Limb (tissue), 2 donors: ENCODE measurements at regions not wholly inside any gene's neighbourhood (a gene's known extent, or its start where the extent isn't known, plus 50 kb on each side); places are given as distances from the start of the nearest gene placed in this dataset.

ENCODE experiments used
- DNase-seq, 2 donors: peaks; one replicate each; pipeline ENCODE4 v3.0.0-alpha.2; 2016; ENCODE audit errors: extremely low spot score in 2 of 2

DNA sequence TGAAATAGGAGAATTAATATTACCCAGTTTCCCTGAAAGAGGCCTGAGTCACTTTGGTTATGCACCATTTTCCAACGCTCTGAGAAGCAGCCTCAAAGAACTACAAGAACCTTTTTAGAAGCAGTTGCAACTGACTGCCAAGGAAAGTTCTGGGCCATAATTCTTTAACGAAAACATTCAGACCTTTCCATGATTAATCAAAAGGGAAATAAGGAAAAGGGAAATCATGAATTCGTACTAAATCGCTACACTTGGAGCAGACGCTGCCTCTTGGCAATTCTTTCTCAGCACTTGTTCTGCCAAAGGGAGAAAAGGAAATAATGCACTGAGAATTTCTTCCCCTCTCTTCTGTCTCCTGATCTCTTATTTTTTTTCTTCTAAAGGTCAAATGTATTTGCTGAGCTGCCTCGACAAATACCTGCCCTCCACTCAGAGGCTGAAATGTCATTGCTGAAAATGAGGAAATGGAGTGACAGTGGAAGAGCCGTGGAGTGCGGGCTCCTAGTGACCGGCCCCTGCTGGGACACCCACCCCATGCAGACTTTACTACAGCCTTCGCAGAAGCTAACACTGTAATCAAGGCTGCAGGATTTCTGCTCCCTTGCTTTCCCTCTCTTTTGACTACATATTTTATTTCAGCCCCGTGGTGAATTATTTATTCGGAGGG, 67.9 kb upstream of the GALNT2 start:
- peak in 1 of 2 donors; percentile 66 for DNase-seq

DNA sequence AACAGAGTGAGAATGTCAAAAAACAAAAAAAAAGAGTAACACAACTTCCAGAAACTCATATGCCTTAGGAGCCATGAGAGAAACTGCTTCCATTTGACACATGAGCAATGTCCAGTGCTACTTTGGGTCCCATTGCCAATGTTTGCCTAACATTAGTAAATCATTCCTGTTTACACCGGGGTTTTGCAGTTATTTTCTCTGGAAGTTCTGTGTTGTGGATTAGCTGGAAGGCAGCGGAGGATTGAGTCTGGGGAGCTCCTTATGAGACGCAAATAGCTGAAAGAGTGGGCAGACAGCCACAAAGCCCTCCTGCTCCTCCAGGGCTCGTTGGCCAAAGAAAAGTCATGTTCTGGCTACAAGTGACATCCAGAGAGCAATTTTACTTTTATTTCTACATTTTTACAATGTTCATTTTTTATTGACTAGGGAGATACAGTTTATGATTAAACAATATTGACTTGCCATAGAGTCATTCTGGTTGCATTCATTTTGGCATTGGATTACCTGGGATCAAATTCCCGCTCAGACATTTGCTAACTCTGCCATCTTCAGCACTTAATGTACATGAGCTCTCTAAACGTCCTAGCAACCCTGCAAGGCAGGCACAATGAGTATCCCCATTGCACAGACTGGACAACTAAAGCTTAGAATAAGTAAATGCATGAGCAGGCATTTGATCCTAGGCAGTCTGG, 66.4 kb upstream of the GALNT2 start:
- peak in 1 of 2 donors; percentile 27 for DNase-seq

- DNase-seq = no peak
These were observed 64.8 kb upstream of the GALNT2 start for GRCh38 chr1:230002164-230002803.

GRCh38 chr1:230003409-230003808, 63.6 kb upstream of the GALNT2 start:
- DNase-seq = no peak

DNA sequence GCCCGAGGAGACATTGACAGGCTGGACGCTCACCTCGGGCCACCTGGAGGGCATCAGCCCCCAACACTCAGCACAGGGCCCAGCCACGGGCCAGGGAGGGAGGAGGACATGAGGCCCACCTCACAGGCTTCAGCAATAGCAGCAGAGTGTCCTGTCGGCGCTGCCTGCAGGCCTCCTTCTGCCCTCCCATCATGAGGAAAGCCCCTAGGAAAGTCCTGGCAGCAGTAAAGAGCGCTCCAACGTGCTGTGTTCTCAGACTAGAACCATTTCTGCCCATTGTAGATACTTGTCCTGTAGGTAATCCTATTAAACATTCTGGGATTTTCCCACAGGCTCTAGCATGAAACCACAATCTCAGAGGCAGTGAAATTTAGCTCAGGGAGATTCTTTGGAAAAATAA, 62.0 kb upstream of the GALNT2 start:
- DNase-seq = no peak

DNA sequence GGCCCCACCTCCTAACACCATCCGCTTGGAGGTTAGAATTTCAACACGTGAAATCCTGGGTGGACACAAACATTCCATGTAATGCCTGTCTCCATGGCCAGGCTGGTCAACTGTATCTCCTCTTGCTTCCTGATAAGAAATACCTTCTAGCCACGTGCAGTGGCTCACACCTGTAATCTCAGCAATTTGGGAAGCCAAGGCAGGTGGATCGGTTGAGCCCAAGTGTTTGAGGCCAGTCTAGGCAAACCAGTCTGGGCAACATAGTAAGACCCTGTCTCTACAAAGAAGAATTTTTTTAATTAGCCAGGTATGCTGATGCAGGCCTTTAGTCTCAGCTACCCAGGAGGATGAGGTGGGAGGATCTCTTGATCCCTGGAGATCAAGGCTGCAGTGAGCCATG, 58.3 kb upstream of the GALNT2 start:
- no peak for DNase-seq

- DNase-seq = no peak
These were observed 57.3 kb upstream of the GALNT2 start for GRCh38 chr1:230009611-230010313.

GRCh38 chr1:230010603-230011332, 56.3 kb upstream of the GALNT2 start:
- DNase-seq = no peak

DNA sequence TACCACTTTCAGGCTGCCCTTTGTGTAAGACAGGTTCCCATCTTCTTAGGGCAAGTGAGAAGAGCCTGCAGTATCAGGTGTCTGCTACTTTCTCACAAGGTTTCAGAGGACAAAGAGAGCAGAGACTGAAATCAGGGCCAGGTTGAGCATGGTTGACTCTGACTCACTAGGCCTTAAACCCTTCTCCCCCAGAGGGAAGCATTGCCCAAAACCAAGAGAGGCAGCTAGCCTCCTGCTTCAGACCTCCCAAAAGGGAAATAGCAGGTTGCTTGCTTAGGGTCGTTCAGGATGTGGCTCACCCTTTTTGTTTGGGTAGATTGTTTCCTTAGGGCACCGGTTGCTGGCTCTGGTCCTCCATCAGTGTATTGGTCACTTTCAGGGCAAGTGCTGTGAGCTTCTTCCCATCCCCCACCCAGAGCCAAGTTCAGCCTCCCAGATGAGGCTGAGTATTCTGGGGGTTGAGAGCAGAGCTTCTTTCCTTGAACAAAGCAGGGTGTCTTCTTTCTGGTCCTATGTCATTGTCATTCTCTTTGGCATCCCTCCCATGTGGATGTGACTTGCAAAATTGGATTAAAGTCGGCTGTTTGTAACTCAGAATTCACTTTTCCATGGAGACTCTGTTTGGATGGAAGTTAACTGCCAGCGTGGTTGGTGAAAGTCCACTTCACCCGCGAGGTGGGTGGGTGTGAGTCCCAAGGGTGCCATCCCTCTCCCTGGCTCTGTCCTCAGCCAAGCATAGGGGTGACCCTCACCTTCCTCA, 55.5 kb upstream of the GALNT2 start:
- no peak for DNase-seq

DNA sequence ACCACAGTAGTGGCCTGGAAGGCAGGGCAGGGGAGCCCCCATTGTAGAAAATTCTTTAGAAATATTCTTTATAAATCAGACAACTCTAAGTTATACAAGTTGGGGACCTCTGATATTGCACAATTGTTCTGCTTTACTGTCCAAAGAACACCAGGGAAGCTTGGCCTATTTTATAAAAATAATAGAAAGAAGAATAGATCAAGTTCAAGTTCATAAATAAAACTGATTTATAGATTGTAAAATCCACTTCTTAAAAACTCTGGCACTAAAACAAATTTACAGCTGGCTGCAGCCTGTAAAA, 55.0 kb upstream of the GALNT2 start:
- no peak for DNase-seq

- DNase-seq = no peak
These were observed 54.3 kb upstream of the GALNT2 start for GRCh38 chr1:230012741-230013140.

GRCh38 chr1:230016159-230016558, 50.9 kb upstream of the GALNT2 start:
- DNase-seq = no peak
